OCI-LY3 (cell line): ENCODE measurements at regions not wholly inside any gene's neighbourhood (a gene's known extent, or its start where the extent isn't known, plus 50 kb on each side); places are given as distances from the start of the nearest gene placed in this dataset.
"Not testable (repeated sequence)": the region's sequence is repeated elsewhere in the genome, so short reads cannot be mapped to it uniquely, and the experiment has no call there.

Experiments
- H2AFZ ChIP-seq: fragments of 200-600, 300-600 bp; shearing (Covaris generic); 2 replicates; pipeline ENCODE4 v1.6.0; 2014; ENCODE audit warnings: antibody characterized with exemption, low read depth, low read length
- H3K27ac ChIP-seq: fragments of 200-600, 300-600 bp; sonication (generic); 2 replicates; pipeline ENCODE4 v1.5.1; 2014; ENCODE audit warnings: mild to moderate bottlenecking, low read length, moderate library complexity, mixed read lengths
- H3K27me3 ChIP-seq: fragments of 200-600, 300-600 bp; sonication (generic); 2 replicates; pipeline ENCODE4 v1.6.1; 2014; ENCODE audit warnings: low read depth, low read length, mixed read lengths
- H3K36me3 ChIP-seq: fragments of 200-600, 300-600 bp; sonication (generic); replicated peaks from 2 replicates; pipeline ENCODE3; 2014; ENCODE audit warnings: low read depth, low read length, mixed read lengths
- H3K4me1 ChIP-seq: fragments of 300-600, 200-600 bp; sonication (generic); 2 replicates; pipeline ENCODE4 v1.6.1; 2014; ENCODE audit warnings: low read length, mixed read lengths
- H3K4me2 ChIP-seq: fragments of 200-600, 300-600 bp; sonication (generic); 2 replicates; pipeline ENCODE4 v1.6.1; 2014; ENCODE audit warnings: low read length, mixed read lengths
- H3K4me3 ChIP-seq: fragments of 300-600, 200-600 bp; sonication (generic); 2 replicates; pipeline ENCODE4 v1.5.1; 2014; ENCODE audit warnings: antibody characterized with exemption, mild to moderate bottlenecking, low read length, moderate library complexity
- H3K79me2 ChIP-seq: fragments of 300-600, 200-600 bp; shearing (Covaris generic); 2 replicates; pipeline ENCODE4 v1.6.1; 2014; ENCODE audit warnings: mild to moderate bottlenecking, low read length, mixed read lengths
- H3K9ac ChIP-seq: fragments of 300-600, 200-600 bp; shearing (Covaris generic); 2 replicates; pipeline ENCODE4 v1.6.0; 2014; ENCODE audit warnings: mild to moderate bottlenecking, low read length, moderate library complexity
- H3K9me3 ChIP-seq: fragments of 200-600, 300-600 bp; shearing (Covaris generic); 2 replicates; pipeline ENCODE4 v1.6.1; 2014; ENCODE audit warnings: low read length, mixed read lengths; ENCODE audit not compliant: insufficient read depth
- H4K20me1 ChIP-seq: fragments of 200-600, 300-600 bp; sonication (generic); 2 replicates; pipeline ENCODE4 v1.6.1; 2016; ENCODE audit warnings: low read length, mixed read lengths; ENCODE audit not compliant: insufficient read depth
- CTCF ChIP-seq: fragments of 200-600, 300-600 bp; sonication (generic); IDR thresholded peaks from 2 replicates; pipeline ENCODE4 v1.5.1; 2014; ENCODE audit warnings: antibody characterized with exemption, low read length, low read depth
- EZH2phosphoT487 ChIP-seq: fragments of 200-600 bp; shearing (Covaris generic); IDR thresholded peaks from 2 replicates; pipeline ENCODE4 v1.6.1; 2018; ENCODE audit warnings: antibody characterized with exemption, mixed run types, low read depth

GRCh38 chr17:37859451-37859850 lies 64.8 kb upstream of the TBC1D3K start:
- no peak overlapping the region for H3K27ac ChIP-seq
- peaks cover 10% of the 10 kb centered on the region for H3K4me1 ChIP-seq
- H3K4me2 ChIP-seq, result no peak overlapping the region
- H2AFZ ChIP-seq, result no peak overlapping the region
- H4K20me1 ChIP-seq, result no peaks in the 10 kb centered on the region
- no peak overlapping the region for H3K9ac ChIP-seq
- H3K4me3 ChIP-seq, result no peak overlapping the region
- H3K36me3 ChIP-seq, result no peaks in the 10 kb centered on the region
- no peaks in the 10 kb centered on the region for H3K27me3 ChIP-seq
- H3K79me2 ChIP-seq, result no peaks in the 10 kb centered on the region
- TF ChIP-seq EZH2phosphoT487 (no peak), CTCF (no peak)
- no peaks in the 10 kb centered on the region for H3K9me3 ChIP-seq

- H3K9ac ChIP-seq, H3K79me2 ChIP-seq, H3K4me3 ChIP-seq, H3K27me3 ChIP-seq, H3K36me3 ChIP-seq, H3K4me2 ChIP-seq, H3K9me3 ChIP-seq, H4K20me1 ChIP-seq, H3K27ac ChIP-seq, H2AFZ ChIP-seq: not testable (repeated sequence)
- H3K4me1 ChIP-seq, result peaks cover 10% of the 10 kb centered on the region
These were observed 65.8 kb upstream of the TBC1D3K start for GRCh38 chr17:37858391-37858790.

- Histone ChIP-seq H3K4me3 (no peak overlapping the region), H3K4me2 (no peak overlapping the region), H3K79me2 (no peaks in the 10 kb centered on the region), H3K9me3 (no peaks in the 10 kb centered on the region), H2AFZ (no peak overlapping the region), H3K4me1 (peaks cover 17% of the 10 kb centered on the region), H3K27me3 (no peaks in the 10 kb centered on the region), H4K20me1 (no peaks in the 10 kb centered on the region), H3K27ac (no peak overlapping the region), H3K9ac (no peak overlapping the region), H3K36me3 (no peaks in the 10 kb centered on the region)
- TF ChIP-seq EZH2phosphoT487 (no peak), CTCF (no peak)
These were observed 68.0 kb upstream of the TBC1D3K start for GRCh38 chr17:37856245-37856644.

DNA sequence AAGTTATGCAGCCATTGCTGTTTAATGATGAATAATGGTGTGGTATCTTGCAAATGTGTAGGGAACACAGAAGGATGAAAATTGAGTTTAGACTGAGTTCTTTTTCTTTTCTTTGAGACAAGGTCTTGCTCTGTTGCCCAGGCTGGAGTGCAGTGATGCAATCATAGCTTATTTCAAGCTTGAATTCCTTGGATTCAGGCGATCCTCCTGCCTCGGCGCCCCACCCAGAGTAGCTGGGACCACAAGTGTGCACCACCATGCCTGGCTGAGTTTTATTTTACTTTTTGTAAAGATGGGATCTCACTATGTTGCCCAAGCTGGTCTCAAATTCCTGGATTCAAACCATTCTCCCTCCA lies 74.6 kb upstream of the TBC1D3K start:
- peak overlapping the region; percentile 31 for H2AFZ ChIP-seq
- no peaks in the 10 kb centered on the region for H3K27me3 ChIP-seq
- peak overlapping the region; percentile 59 for H3K4me2 ChIP-seq
- no peak overlapping the region; the same call in 1 of the 2 replicates for H3K27ac ChIP-seq
- peaks cover 25% of the 10 kb centered on the region for H3K4me1 ChIP-seq
- peak overlapping the region; percentile 29 for H3K4me3 ChIP-seq
- H3K9ac ChIP-seq, result no peak overlapping the region
- H4K20me1 ChIP-seq, result no peaks in the 10 kb centered on the region
- H3K79me2 ChIP-seq, result no peaks in the 10 kb centered on the region
- TF ChIP-seq CTCF (no peak), EZH2phosphoT487 (no peak)
- H3K9me3 ChIP-seq, result no peaks in the 10 kb centered on the region
- no peaks in the 10 kb centered on the region for H3K36me3 ChIP-seq
